Uterus (tissue), 3 donors: ENCODE measurements at regions not wholly inside any gene's neighbourhood (a gene's known extent, or its start where the extent isn't known, plus 50 kb on each side); places are given as distances from the start of the nearest gene placed in this dataset.

ENCODE experiments used
- DNase-seq, 2 donors: peaks; one replicate each; pipeline ENCODE4 v3.0.0-alpha.2; 2019 to 2020
- H3K27ac ChIP-seq, 2 donors: fragments of 200-600 bp; sonication (generic); 1 replicate in 1 of 2; 2 replicates in 1 of 2; pipeline ENCODE4 v1.5.1; 2016 to 2018
- H3K27me3 ChIP-seq, 2 donors: fragments of 200-600 bp; sonication (generic); one replicate each; pipeline ENCODE4 v1.5.1; 2018 to 2019; ENCODE audit warnings: control low read depth in 1 of 2
- H3K36me3 ChIP-seq, 2 donors: fragments of 200-600 bp; sonication (generic); one replicate each; pipeline ENCODE4 v1.5.1; 2019; ENCODE audit warnings: control low read depth in 1 of 2
- H3K4me1 ChIP-seq, 2 donors: fragments of 200-600 bp; sonication (generic); one replicate each; pipeline ENCODE4 v1.5.1; 2018 to 2019; ENCODE audit warnings: control low read depth in 1 of 2
- H3K4me3 ChIP-seq, 2 donors: fragments of 200-600 bp; sonication (generic); 1 replicate in 1 of 2; 2 replicates in 1 of 2; pipeline ENCODE4 v1.5.1; 2018 to 2019; ENCODE audit warnings: mild to moderate bottlenecking in 1 of 2
- H3K9me3 ChIP-seq, 2 donors: fragments of 200-600 bp; sonication (generic); one replicate each; pipeline ENCODE4 v1.5.1; 2019; ENCODE audit warnings: control low read depth in 1 of 2
- CTCF ChIP-seq, 4 experiments: fragments of 200-600 bp in 2 of 4; fragments of 450-650 bp in 2 of 4; sonication (generic) in 2 of 4; IDR thresholded peaks; one replicate each; pipeline ENCODE4 v1.5.1; 2016 to 2019; ENCODE audit warnings: antibody characterized with exemption in 4 of 4, mild to moderate bottlenecking in 2 of 4, moderate library complexity in 1 of 4
- POLR2A ChIP-seq, 2 donors: fragments of 450-650 bp; IDR thresholded peaks; one replicate each; pipeline ENCODE4 v1.6.1; 2016; ENCODE audit warnings: antibody characterized with exemption in 2 of 2, mild to moderate bottlenecking in 1 of 2, moderate library complexity in 1 of 2
- intact Hi-C: fragments of 100-400 bp; cut with DNase I; formaldehyde crosslinking; loops from one replicate; pipeline ENCODE4 v1.15.1; 2023; ENCODE audit warnings: low total_unique reads
- donor health status: DM: yes; HTN: yes; CAD: no.

DNA sequence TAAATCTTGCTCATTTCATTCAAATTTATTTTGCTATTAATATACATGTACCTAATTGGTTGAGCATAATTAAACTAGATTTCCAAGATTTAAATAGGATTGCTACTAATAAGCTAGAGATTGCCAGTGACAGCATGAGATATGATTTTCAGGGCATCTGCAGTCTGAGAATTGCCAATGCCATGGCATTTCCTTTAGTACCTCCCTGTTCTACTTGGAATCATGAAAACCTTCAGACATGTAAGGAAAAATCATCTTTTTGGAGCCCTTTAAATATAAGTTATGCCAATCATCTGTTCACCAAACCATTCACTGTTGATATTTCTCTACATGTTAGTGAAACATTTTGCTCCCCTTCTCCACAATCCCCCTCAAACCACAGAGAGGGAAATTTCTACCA, 691.4 kb downstream of the DNAH5 start:
- H3K27ac ChIP-seq: no peak overlapping the region
- no peak overlapping the region for H3K4me3 ChIP-seq
- H3K36me3 ChIP-seq: no peaks in the 10 kb centered on the region
- H3K27me3 ChIP-seq: no peaks in the 10 kb centered on the region
- no peaks in the 10 kb centered on the region for H3K9me3 ChIP-seq
- intact Hi-C loops: no loop called here
- TF ChIP-seq POLR2A (IDR thresholded peaks at IDR 0.05) (no peak), CTCF (IDR thresholded peaks at IDR 0.05) (no peak)
- H3K4me1 ChIP-seq: no peaks in the 10 kb centered on the region
- DNase-seq: no peak

GRCh38 chr5:13252699-13253098, 691.8 kb downstream of the DNAH5 start:
- intact Hi-C loops: no loop called here
- no peak overlapping the region for H3K27ac ChIP-seq
- no peaks in the 10 kb centered on the region for H3K4me1 ChIP-seq

GRCh38 chr5:13251623-13252376, 692.7 kb downstream of the DNAH5 start:
- no peak for TF ChIP-seq CTCF (IDR thresholded peaks at IDR 0.05)
- TF ChIP-seq POLR2A (IDR thresholded peaks at IDR 0.05): no peak
- Histone ChIP-seq H3K27ac (no peak overlapping the region), H3K36me3 (no peaks in the 10 kb centered on the region), H3K4me1 (no peaks in the 10 kb centered on the region), H3K27me3 (no peaks in the 10 kb centered on the region), H3K4me3 (no peak overlapping the region), H3K9me3 (no peaks in the 10 kb centered on the region)
- DNase-seq: no peak
- intact Hi-C loops: no loop called here

More at GRCh38 chr5:13252699-13253098, 691.8 kb downstream of the DNAH5 start:
- no peak for TF ChIP-seq CTCF (IDR thresholded peaks at IDR 0.05)
- TF ChIP-seq POLR2A (IDR thresholded peaks at IDR 0.05): no peak
- no peak for DNase-seq
- H3K36me3 ChIP-seq: no peaks in the 10 kb centered on the region
- H3K27me3 ChIP-seq: no peaks in the 10 kb centered on the region
- no peaks in the 10 kb centered on the region for H3K9me3 ChIP-seq
- no peak overlapping the region for H3K4me3 ChIP-seq

- Histone ChIP-seq H3K9me3 (no peaks in the 10 kb centered on the region), H3K27me3 (no peaks in the 10 kb centered on the region), H3K4me1 (no peaks in the 10 kb centered on the region), H3K4me3 (no peak overlapping the region), H3K36me3 (no peaks in the 10 kb centered on the region), H3K27ac (no peak overlapping the region)
- TF ChIP-seq CTCF (IDR thresholded peaks at IDR 0.05) (no peak), POLR2A (IDR thresholded peaks at IDR 0.05) (no peak)
- intact Hi-C loops: no loop called here
- DNase-seq: no peak
Observed at GRCh38 chr5:13250464-13251291, 693.8 kb downstream of the DNAH5 start.

- TF ChIP-seq CTCF (IDR thresholded peaks at IDR 0.05): no peak
- Histone ChIP-seq H3K9me3 (no peaks in the 10 kb centered on the region), H3K4me3 (no peak overlapping the region), H3K27ac (no peak overlapping the region), H3K27me3 (no peaks in the 10 kb centered on the region), H3K4me1 (no peaks in the 10 kb centered on the region), H3K36me3 (no peaks in the 10 kb centered on the region)
- intact Hi-C loops: no loop called here
- DNase-seq: no peak
Observed at GRCh38 chr5:13249854-13250253, 694.6 kb downstream of the DNAH5 start.
